Activated effector memory CD4-positive, alpha-beta T cell treated with Interleukin-2 at 50 U/mL for 16 hours (primary cell): ENCODE measurements at regions not wholly inside any gene's neighbourhood (a gene's known extent, or its start where the extent isn't known, plus 50 kb on each side); places are given as distances from the start of the nearest gene placed in this dataset.

Source experiments
- DNase-seq: peaks from one replicate; pipeline ENCODE4 v3.0.0-alpha.2; 2020

GRCh38 chr1:243910607-243911006 is 60.6 kb upstream of the AKT3 start:
- no peak for DNase-seq

GRCh38 chr1:243903895-243904294 is 53.9 kb upstream of the AKT3 start:
- no peak for DNase-seq

GRCh38 chr1:243903041-243903440 is 53.0 kb upstream of the AKT3 start:
- DNase-seq: no peak

- DNase-seq: no peak
Observed at GRCh38 chr1:243902100-243902499, 52.1 kb upstream of the AKT3 start.
